Testis (tissue), 2 donors: ENCODE measurements at regions not wholly inside any gene's neighbourhood (a gene's known extent, or its start where the extent isn't known, plus 50 kb on each side); places are given as distances from the start of the nearest gene placed in this dataset.

Experiments used
- CTCF ChIP-seq, 3 experiments: fragments of 450-650 bp in 2 of 3; fragments of 200-600 bp in 1 of 3; sonication (generic) in 1 of 3; IDR thresholded peaks; one replicate each; pipeline ENCODE4 v1.5.1; 2016 to 2019; ENCODE audit warnings: antibody characterized with exemption in 3 of 3, mild to moderate bottlenecking in 2 of 3, moderate library complexity in 1 of 3
- POLR2A ChIP-seq: fragments of 450-650 bp; IDR thresholded peaks from one replicate; pipeline ENCODE4 v1.6.1; 2017; ENCODE audit warnings: antibody characterized with exemption, mild to moderate bottlenecking, moderate library complexity

GRCh38 chr2:41483982-41484857, 563.6 kb upstream of the PKDCC start:
- TF ChIP-seq CTCF (IDR thresholded peaks at IDR 0.05) (no peak), POLR2A (no peak)
